ENCODE measurements at regions not wholly inside any gene's neighbourhood (a gene's known extent, or its start where the extent isn't known, plus 50 kb on each side); places are given as distances from the start of the nearest gene placed in this dataset.

DNA sequence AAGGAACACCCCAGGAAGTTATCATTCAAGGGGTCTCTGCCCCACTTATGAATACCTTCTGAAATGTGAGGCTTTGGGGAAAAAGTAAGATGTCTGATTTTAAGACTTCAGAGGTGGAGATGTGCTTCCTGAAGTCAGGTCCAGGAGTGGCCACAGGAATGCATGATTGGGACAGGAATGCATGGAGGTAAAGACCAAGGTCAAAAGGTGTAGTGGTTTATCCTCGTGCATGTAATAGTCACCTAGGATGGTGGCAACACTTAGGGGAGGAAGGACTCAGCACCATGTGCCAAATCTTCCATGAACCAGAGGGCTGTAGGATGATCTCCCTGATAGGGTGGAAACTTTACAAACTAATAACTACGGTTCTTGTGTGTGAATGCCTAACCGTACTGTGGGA, 217.3 kb downstream of the C12orf75 start:
- DNase-seq = no peak

- no peak for DNase-seq
Observed at GRCh38 chr12:105548626-105549025, 218.1 kb downstream of the C12orf75 start.

GRCh38 chr12:105552056-105552455, 221.6 kb downstream of the C12orf75 start:
- no peak for DNase-seq

- DNase-seq = no peak
Observed at GRCh38 chr12:105554223-105554678, 223.8 kb downstream of the C12orf75 start.

DNA sequence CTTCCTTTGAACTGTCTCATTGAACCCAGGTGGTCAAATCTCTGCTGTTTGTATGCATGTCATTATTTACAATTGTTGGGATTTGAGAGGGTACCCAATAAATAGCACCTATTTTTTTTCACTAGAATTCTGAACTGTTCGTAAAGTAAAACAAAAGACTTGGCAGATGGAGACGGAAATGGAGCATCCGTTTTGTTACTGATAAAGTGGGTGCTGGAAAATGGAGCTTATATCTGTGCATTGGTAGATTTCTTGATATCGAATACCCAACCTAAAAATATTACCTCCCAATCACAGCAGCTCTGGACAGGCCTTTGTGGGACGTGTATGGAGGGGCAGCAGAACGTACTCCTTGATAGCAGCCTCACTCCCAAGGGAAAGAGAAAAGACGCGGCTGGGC, 224.4 kb downstream of the C12orf75 start:
- DNase-seq = no peak

DNA sequence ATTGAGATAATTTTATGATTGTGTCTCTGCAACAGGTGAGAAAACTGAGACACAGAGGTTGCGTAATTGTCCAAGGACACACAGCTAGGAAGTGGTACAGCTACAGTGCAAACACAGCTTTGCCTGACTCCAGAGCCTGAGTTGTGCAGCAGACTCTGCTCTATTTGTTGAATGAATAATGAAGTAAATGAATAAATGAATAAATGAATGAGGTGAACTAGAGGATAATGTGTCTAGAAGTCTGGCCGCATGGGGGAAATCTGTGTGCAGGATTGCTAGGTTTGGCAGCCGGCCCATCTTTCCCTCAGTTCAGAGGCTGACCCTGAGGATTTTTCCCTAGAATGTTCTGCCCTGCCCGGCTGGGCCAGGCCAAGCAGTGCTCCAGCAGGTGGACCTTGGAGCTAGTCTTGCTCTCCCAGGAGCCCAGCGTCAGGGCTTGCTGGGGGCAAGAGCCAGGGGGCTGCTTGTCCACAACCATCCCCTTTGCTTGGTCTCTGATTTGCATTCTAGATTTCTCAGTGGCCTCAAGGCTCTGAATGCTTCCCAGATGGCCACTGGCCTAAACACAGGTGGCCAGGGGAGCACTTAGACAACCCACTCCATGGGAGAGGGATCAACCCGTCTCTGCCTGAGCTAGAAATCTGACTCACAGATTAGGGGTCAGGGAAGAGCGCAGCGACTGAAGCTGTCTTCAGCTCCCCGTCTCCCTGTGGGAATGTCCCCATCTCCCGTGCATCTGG, 225.2 kb downstream of the C12orf75 start:
- no peak for DNase-seq

DNA sequence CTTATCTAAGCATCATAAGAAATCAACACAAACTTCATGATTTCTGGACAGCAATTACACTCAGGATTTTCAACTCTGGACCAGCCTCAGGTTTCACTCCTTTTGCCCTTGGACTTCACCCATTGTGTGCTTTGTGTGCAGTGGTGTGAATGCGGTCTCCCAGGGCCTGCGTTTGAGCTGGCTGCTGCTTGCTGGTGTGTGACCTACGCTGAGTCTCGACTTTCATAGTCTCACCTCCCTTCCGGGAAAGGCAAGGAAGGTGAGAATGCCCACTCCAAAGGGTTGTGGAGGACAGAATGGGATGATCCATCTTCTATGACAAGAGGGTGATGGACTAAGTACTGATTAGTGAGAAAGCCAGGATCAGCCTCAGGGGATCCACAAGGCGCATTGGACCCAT, 228.8 kb downstream of the C12orf75 start:
- no peak for DNase-seq

- DNase-seq = no peak
Observed at GRCh38 chr12:105561546-105562198, 231.2 kb downstream of the C12orf75 start.

GRCh38 chr12:105562199-105562971, 231.9 kb downstream of the C12orf75 start:
- no peak for DNase-seq

DNA sequence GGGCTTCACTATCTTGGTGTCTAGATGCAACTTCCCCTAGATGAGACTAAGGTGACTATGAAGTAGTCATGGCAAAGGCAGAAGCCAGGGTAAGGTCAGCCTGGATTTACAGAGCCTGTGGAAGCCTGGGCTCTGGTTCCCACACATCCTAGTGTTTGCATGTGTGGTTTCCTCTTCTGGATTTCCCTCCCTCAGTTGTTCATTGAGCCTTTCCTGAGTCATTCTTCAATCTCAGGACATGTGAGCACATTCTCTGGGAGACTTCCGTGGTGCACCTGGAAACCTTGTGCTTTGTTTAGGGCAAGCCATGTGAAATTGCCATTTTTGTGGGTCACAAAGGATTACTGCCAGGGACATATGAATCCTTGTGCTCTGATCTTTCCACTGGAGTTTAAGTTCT, 236.6 kb downstream of the C12orf75 start:
- DNase-seq = no peak

- DNase-seq = no peak
Observed at GRCh38 chr12:105569886-105570285, 239.4 kb downstream of the C12orf75 start.

DNA sequence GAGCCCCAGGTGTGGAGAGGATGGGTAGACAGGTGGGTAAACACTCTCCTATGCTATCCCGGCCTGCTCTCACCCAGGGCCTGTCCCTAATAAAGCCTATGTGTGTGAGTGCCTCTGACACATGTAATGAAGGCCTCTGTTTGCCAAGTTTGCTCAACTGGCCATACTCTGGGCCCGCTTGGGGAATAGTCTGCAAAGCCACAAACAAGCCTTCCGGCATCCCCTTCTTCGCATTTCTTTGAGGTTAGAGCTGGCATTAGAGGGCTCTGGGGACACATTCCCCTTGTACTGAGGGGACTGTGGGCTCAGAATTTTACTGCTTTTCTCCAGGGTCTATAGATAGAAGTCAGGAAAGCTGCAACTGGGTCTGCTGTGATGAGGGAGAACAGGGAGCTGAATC, 240.5 kb downstream of the C12orf75 start:
- DNase-seq = no peak

GRCh38 chr12:105573574-105573973, 243.1 kb downstream of the C12orf75 start:
- DNase-seq = no peak

DNA sequence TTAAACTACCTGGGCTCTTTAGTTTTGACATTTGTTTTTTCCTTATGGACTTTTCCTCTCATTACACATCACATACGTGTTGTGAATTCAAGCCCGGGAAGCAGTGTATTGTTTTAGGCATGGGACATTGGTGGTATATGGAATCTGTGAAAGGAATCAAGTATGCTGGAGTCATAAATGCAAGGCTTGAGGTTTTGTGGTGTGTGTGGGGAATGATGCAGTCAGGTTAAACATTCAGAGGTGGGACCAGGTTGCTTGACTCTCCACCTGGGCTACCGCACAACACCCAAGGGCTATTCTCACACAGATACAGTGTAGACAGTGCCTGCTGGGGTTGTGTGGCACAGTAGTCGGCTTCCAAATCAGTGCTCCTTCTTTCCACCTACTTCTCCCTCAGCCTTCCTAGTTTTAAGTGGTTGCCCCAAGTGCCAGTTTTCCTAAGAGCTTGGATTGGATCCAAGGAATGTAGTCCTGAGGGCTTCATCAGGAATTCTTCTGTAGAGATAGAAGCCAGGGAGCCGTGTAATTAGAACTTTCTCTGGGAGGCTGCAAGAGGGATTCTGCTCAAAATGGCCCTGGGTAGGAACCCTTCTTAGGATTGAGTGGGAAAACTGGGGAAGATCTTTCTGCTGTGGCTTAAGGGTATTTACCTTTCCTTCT, 243.7 kb downstream of the C12orf75 start:
- no peak for DNase-seq

DNA sequence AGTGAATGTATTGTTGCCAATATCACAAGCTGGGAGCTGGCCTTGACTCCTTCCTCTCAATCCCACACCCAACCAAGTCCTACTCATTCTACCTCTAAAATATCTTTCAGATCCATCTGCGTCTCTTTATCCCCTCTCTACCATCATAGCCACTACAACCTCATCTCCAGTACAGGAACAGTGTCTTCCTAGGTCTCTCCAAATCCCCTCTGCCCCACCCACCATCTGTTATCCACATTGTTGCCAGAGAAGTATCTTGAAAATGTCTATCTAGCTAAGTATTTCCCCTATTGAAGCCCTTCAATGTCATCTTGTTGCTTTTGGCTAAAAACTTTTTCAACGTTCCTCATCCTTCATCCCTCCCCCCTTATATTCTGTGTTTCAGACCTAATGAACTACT, 244.7 kb downstream of the C12orf75 start:
- no peak for DNase-seq

DNA sequence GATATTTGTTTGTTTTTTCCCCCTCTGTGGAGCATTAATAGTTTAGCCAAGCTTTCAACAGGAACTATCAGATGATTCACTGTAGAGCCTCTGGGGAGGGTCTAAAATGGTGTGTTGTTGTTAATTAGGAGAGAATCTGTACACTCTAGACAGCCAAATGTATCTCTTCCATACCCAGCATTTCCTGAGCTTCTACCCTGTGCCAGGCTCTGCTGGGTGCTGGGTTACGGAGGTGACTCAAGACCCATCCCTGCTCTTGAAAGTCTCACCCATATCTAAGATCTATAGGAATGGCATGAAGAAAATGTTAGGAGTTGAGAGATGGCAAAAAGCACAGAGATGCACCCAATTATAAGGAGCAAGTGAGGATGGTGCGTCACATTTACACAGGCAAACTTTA, 245.8 kb downstream of the C12orf75 start:
- no peak for DNase-seq

DNA sequence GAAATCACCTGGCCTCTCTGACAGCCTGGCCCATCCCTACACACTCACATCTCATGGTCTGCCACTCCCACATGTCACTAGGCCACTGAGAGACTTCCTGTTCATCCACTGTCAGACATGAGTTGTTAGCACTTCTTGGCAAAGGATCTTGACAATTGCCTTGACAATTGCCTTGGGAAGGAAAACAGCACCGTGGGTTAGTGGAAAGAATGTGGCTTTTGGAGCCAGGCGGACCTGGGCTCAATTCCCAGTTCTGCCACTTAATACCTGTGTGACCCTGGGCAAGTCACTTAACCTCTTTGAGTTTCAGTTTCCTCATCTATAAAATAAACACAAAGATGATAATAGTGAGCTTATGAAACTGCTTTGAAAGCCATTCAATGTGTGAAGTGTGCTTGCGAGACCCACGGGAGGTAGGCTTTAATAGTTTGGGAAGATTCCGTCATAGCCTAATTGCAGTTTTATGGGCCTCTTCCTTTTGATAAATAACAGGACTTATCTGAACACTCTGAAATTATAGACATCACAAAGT, 250.4 kb downstream of the C12orf75 start:
- no peak for DNase-seq

DNA sequence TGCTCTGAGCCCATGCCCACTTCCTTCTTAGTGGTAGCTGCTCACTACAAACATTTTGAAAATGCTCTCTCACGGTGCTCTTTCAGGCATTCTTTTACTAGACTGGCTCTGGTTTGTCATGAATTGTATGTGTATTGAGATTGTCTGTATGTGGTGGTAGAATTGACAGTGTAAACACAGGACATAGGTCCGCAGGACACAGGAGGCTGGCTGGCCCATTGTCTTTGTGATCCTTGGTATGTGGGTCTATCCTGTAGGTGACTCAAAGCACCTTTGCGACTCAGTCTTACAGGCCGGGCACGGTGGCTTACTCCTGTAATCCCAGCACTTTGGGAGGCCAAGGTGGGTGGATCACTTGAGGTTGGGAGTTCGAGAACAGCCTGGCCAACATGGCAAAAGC, 250.9 kb downstream of the C12orf75 start:
- DNase-seq = no peak

GRCh38 chr12:105585107-105585506, 254.6 kb downstream of the C12orf75 start:
- no peak for DNase-seq

DNA sequence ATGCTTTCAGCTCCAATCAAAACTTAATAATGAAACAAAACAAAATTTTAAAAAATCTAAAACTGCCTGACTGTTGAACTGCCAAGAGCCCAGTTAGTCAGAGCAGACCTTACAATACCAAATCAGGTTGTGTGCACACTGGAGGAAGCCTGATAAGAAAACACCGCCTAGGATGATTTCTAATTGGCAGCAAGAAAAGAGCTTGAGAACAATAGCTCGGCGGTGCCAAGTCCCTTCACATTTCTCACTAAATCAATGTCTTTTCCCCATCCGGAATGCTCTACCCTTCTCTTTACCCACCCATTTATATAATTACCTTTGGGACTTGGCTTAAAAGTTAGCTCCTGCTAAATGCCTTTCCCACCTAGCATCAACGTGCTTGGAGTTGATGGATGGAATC, 256.7 kb downstream of the C12orf75 start:
- DNase-seq = no peak

GRCh38 chr12:105588106-105588505, 257.6 kb downstream of the C12orf75 start:
- no peak for DNase-seq

GRCh38 chr12:105590571-105590970, 260.1 kb downstream of the C12orf75 start:
- no peak for DNase-seq

DNA sequence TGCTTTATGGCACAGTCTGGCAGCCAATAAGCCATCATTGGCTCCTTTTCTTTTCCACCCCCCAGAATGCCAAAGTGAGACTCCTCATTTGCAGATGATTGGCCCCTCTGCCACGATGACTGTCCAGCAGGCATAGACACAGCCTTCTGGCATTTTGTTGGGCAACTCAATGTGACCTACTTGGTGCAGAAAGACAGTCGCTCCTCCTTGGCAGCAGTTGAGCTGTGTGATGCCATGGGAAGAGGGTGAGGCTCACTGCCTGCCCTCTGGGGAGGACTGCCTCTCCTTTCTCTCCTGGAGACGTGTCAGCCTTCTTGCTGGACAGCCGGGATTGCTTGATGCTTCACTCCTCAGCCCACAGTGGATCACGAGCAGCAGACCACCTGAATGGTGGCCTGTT, 264.9 kb downstream of the C12orf75 start:
- DNase-seq = no peak

Measured in stimulated activated CD4-positive, alpha-beta T cell treated with anti-CD3 and anti-CD28 coated beads, Interleukin-15, amount 100 ng/mL, for 24 hours (primary cell).